T-helper 2 cell treated with Interferon-gamma antibody and Interleukin-4, amounts not matched to agents 100 ng/mL and 5 ng/mL, for 36 hours (primary cell): ENCODE measurements at regions not wholly inside any gene's neighbourhood (a gene's known extent, or its start where the extent isn't known, plus 50 kb on each side); places are given as distances from the start of the nearest gene placed in this dataset.

ENCODE experiments used
- intact Hi-C: fragments of 100-400 bp; cut with micrococcal nuclease; formaldehyde crosslinking; loops from one replicate; pipeline ENCODE4 v1.15.1; 2023

DNA sequence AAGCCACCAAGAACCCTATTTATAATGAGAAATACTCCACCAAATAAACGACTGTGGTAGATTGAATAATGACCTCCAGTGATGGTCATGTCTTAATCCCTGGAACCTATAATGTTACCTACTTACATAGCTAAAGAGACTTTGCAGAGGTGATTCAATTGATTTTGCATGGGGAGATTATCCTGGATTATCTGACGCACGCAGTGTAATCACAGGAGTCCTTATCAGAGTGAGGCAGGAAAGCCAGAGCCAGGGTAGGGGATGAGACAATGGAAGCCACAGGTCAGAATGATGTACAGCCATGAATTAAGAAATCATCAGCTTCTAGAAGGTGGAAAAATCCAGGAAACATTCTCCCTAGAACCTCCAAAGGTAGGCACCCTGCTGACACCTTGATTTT, 286.4 kb upstream of the SP4 start:
- intact Hi-C loops, result no loop called here

DNA sequence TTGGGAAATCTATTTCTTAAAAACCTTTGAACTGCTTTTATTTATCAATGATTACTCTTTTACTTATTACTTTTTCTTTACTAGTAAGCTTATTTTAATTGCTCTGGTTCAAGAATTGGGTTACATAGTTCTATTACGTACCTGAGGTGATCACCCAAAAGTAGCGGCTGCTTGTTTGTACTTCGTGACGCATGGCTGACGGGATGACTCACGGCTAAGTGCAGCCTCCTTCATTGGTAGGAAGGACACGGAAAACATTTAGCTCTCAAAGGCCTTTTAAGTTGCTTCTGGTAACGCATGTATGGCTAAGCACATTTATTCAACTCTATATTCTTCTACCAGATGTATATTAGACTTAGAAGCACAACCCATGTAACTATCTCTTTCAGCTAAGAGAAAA, 285.8 kb upstream of the SP4 start:
- intact Hi-C loops, result no loop called here

DNA sequence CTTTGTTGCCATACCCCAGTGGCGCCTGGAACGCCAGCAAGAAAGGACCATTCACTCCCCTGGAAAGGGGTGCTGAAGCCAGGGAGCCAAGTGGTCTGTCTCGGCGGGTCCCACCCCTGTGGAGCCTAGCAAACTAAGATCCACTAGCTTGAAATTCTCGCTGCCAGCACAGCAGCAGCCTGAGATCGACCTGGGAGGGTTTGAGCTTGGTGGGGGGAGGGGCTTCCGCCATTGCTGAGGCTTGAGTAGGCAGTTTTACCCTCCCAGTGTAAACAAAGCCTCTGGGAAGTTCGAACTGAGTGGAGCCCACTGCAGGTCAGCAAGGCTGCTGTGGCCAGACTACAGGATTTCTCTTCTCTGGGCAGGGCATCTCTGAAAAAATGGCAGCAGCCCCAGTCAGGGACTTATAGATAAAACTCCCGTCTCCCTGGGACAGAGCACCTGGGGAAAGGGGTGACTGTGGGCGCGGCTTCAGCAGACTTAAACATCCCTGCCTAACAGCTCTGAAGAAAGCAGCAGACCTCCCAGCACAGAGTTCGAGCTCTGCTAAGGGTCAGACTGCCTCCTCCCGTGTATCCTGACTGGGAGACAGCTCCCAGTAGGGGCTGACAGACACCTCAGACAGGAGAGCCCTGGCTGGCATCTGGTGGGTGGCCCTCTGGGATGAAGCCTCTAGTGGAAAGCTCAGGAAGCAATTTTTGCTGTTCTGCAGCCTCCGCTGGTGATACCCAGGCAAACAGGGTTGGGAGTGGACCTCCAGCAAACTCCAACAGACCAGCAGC, 281.1 kb upstream of the SP4 start:
- intact Hi-C loops, result no loop called here

DNA sequence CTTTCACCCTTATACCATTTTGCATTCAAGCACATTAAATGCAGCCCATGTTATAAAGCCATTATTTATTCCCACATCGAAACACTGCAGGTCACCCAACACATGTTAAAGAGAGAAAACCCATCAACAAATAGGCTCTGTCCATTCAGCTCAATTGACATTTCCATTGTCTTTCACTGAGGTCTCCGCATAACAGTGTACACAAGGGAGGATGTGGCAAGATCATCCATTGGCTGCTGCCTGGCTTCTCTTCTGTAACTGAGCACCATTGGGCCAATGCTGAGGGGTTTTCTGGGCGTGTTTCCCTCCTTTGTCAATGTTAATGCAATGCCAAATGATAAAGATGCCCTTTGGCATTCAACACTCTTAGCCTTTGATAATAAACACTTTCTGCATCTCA, 278.1 kb upstream of the SP4 start:
- intact Hi-C loops, result no loop called here

DNA sequence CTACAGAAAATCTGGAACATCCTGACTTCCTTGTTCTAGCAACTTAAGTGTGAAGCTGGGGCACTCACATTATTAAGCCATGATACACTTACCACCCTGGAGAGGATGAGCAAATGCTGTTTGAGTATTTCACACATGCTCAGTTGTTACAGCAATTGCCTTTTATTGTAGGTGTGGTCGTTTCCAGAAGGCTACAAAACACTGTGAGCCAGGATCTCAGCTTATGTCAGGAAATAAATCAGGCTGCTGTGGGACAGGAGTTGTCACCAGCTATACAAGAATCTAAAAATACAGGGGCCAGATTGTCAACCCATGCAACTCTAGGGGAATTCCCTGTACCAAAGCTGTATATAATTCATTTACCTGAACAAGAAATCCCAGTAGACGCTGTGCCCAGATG, 273.3 kb upstream of the SP4 start:
- intact Hi-C loops, result no loop called here

DNA sequence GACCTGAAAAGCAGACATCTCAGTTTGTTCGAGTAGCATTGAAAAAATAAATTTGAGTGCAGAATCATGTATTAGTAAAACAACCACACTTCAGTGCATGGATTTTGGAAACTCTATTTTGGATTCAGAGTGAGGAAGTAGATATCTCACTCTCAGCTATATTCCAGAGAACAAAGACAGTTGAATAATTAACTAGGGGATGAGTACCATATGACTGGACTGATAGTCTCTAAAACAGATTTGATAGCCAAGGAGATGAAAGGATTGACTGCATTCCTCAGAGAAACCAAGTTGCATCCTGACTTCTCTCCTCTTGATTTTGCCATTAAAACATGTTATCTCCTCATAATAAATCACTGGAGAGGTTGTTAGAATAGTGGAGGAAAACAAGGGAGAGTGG, 268.4 kb upstream of the SP4 start:
- intact Hi-C loops, result no loop called here

DNA sequence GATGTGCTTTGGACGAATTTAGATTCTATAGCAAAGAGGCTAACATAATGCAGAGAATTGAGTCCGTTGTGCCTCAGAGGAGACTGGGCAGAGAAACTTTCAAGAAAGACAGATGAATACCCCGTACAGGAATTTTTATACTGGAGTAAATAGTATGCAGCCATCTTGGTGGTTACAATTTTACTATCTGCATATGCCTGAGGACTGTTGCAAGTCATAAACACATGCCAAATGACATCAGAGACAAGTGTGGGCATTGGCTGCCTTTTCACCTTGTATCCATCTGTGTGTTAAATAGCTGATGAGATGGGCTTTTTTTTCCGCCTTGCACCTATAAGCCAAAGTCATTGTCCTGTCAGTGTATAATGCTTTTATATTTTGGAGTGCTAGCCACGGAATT, 267.5 kb upstream of the SP4 start:
- intact Hi-C loops, result no loop called here

DNA sequence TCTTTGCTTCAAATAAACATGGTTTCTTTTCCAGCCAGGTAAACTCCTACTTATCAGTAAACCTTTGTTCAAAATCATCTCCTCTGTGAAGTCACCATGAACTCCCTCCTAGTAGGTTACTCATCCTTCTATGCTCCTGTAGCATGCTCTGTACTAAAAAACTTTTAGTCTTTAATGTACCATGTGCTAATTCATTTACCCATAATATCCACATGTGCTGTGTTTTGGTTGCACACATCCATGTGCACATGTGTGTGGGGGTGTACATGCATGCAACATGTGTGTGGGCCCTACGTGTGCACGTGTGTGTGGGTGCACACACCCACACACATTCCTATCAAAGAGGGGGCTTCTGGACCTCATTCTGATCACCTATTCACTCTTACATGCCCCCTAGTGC, 259.9 kb upstream of the SP4 start:
- intact Hi-C loops, result no loop called here

DNA sequence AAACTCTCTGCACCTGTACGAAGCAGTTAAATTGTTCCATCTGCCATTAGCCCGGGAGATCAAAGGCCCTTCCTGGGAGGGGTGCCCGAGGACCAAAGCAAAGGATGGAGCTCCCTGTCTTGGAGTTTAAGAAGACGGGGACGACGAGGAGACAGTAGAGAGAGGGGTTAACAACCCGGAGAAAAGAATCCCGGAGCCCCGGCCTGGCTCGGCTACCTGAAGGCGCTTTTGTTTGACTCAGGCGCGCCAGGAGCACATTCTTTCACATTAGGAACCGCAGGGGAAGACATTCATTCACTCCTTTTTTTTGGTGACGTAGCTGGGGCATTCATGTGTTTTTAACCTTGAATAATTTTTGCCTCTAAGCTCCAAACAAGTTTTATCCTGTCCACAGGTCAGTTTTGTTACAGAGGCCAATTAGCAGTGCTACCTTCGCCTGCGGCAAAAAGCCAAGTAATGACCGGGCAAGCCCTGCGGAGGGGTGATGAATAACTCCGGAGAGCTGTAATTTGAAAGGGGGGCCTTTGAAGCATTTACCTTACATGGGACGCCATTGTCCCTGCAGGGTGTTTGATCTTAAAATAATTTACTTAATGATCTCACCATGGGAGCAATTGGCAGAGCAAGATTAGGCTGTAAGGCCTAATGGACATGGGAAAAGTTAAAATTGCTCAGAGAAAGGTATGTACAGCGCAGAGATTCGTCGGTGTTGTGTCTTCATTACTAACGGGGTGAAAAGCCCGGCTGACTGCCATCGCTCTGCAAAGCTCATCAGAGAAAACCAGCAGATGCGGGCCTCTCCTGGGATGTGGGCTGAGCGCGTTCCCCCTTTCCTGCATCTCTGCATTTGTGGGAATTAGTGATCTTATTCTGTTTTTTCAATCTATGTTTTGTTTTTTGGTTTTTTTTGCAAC, 258.0 kb upstream of the SP4 start:
- intact Hi-C loops, result no loop called here

DNA sequence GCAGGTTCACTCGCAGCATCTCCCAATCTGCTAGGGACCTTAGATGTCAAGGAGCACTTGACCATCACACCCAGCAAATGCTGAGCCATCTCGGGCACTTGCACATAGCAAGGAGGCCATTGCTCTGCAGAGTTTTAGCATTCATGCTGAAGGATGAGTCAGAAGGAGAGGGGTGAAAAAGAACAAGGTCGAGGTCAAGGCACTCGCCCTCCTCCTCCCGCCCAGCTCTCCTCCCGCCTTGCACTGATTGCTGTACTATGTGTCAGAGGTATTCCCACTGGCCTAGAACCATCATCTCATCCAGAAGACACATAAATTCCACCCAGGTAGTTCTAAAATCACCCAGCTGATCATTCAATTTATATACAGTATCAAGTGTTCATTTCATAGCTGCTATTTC, 255.1 kb upstream of the SP4 start:
- intact Hi-C loops, result no loop called here

DNA sequence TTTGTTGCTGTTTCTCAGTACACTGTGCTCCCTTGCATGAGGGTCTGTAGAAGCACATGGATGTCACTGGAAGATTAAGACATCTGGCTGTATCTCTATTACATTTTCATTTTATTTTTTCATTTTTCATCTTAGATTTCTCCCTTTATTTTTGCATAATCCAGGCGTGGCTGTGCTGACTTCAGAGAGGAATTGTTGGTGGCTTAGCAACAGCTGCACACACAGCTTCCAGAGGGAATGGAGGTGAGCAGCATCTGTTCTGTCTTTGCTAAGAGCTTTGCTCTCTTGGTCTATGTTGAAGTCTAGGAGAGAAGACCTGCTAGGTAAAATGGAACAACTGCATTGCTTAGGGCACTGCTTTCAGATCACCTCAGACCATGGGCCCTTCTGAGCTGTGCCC, 254.4 kb upstream of the SP4 start:
- intact Hi-C loops, result no loop called here

DNA sequence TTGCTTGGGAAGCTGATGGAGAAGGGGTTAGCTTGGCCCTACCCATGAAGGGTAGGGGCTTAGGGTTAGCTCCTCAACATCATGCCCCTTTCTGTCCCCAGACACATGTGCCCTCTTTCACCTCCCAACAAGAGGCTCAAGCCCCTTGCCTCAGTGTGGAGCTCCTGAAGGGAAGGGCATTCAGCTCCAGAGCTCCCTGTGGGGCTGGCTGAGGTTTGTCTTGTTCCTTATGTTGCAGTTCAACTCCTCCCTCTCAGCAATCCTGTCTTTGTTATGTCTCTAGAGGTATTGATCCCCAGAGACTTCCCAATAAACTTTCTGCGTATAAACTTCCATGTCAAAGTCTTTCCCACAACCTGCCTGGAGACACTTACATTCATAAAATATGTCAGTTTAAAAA, 252.2 kb upstream of the SP4 start:
- intact Hi-C loops, result no loop called here

DNA sequence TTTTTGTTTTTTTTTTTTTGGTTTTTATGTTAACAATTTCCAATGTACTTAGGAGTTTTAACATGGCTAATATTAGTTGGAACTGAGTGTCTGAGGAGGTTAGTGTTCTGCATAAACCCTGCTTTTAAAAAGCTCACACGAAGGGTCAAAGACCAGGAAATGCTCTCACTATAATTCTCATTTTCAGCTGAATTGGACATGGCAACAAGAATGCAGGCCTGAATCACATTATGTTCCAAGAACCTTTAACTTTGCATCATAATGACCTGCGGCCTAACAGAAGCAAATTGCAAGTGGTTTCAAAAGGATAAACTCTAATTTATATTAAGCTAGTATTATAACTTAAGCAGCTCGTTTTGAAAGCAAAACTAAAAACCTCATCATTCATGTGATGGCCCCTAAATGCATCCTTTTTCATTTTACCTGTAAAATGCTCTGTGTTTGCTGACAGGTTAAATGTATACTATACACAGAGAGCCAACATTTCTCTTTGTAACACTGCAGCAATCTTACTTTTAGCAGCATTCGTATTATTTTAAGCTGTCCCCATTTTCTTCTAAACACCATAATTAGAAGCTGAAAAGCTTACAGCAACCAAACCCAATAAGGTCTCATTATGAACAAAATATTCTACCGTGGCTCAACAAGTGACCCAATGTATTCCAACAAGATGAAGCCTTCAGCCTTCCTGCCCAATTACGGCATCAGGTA, 242.8 kb upstream of the SP4 start:
- intact Hi-C loops, result no loop called here

DNA sequence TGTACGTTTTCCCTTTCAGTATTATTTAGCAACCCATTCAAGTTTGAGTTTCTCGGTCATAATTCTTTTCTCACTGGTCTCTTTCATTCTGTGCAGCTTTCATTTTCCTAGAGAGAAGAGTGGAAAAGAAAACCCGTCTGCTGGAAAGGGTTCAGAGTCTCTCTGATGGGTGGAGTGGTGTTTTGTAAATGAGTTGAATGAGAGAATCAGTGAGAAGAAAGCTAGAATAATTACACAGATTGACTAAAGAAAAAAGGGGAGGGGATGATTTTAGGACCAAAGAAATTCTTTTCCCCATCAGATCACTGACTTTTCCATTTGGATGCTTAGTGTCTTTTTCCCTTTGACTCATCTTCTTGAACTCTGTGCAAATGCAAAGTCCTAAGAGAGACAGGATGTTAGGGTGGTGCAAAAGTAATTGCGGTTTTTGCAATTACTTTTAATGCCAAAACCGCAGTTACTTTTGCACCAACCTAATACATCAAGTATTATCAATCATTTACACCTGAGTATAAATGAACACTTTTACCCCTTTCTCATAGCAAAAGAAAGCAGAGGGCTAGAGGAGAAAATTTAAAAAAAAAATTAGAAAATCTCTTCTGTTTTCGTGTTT, 242.1 kb upstream of the SP4 start:
- intact Hi-C loops, result no loop called here

DNA sequence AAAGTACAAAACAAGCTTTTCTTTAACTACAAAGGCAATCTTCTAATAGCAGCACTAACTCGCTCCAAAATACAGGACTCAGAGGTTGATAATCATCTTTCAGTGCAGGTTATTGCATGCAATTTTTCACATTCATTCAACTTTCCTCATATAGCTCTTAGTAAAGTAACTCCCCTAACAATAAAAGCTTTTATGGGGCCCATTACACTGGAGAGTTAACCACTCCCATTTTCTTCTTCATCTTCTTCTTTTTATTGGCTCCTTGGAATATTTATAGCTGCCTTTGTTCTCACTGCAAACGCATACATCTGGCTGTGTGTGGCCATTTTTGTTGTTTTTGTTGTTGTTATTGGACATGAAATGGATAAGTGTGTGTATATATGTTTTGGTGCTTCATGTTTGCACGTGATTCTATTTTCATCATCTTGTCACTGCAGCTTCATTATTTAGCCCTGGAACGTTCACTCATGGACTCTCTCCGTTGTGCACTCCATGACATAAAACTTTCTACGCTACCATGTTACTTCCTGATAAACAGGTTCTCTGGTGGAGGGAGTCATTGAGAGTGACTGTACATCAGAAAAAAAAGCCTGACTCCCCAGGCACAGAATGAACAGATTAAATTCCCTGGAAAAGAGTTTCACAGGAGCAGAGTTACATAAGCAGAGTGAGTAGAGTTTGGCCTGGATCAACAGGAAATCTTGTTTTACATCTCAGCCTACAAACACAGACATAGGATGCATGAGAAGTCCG, 236.4 kb upstream of the SP4 start:
- intact Hi-C loops, result no loop called here

DNA sequence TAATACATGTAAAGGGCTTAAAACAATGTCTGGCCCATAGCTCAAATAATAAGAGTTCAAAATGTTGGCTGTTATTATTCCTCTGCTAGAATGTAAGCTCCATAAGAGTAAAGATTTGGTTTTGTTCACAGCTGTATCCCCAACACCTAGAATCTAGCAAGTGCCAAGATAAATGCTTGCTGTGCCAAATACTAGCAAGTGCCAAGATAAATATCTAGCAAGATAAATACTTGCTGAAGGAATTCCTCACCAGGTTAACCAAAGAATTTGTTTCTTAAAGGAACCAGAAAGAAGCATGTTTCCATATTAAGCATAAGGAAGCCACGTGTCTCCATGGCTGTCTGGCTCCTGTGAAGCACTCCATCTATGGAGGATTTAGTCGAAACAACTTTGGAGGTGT, 235.2 kb upstream of the SP4 start:
- intact Hi-C loops, result no loop called here

DNA sequence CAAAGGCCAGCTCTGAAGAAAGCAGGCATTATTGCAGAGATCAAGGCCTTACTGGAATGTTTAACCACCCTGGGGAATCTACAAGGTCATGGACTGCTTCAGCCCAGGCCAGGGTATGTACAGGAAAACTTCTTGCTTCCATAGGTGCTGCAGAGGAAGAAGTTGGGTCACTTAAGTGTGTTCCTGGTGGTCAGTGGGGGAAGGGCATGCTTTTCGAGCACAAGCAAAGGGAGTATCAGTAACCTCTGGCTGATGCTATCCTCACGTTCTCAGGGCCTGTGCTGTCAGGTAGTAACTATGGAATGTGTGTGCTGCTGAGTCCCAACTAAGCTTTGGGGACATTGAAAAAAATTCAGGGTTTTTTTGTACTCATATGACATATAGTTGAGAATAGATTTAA, 234.0 kb upstream of the SP4 start:
- intact Hi-C loops, result no loop called here

DNA sequence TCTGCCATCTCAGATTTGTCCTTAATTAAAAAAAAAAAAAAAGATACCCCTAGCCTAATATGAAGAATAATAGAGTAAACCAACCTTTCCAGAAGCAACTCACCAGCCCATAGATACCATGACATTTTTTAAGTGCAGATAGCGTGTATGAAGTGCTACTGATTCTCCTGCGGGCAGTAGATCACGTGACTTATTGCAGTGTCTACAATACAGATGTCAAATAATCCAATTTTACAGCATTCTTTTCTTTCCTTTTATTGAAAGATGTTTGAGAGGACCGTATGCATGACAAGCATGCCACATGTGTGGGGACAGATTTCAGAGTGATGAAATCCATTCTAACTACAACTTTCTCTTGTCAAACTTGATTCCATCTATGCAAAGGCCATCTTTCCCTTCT, 232.9 kb upstream of the SP4 start:
- intact Hi-C loops, result no loop called here

DNA sequence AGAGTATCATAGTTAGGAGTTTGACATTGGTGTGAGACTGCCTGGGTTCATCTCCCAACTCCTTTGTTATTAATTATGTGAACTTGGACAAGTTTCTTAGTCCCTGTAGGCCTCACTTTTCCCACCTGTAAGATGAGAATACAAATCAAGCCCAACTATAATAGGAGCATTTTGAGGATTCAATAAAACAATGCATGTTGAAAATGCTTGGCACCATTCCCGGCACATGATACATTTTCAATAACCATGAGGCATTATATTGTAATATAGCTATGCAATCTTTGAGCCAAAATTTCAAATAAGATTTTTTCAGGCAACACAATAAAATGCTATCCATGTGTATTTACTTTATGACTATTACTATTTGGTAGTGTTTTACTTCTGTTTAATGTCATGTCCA, 229.0 kb upstream of the SP4 start:
- intact Hi-C loops, result no loop called here

DNA sequence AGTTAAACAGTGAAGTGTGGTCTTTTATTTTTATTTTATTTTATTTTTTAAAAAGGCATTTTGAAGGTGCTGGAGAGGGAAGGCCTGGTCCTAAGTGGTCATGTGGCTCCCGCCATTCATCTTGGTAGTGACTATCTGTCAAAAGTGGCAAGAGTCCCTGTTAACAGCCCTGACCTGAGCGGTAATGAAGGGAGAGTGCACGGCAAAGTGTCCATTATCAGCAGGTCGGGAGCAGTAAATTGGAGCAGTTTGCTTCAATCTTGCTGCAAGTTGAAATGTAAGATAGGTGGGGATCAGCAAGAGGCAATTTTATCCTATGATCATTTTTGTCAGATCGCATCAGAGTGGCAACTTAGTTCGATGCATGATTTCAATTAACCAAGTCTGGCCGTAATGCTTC, 227.4 kb upstream of the SP4 start:
- intact Hi-C loops, result no loop called here

DNA sequence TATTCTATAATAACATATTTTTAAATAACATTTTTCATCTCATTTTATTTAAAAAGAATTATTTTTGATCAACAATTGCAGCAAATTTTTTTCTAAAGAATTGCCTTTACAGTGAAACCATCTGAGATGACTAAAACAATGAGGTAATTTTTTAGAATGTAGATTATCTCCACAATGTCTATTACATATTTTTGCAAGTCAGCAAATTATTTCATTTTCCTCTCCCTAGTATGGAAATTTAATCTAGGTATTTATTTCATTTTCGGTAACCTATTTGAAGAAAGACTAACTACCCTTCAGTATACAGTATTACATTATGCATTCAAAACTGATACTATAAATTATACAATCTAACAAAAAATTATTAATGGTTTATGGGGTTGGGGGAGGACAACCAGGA, 213.2 kb upstream of the SP4 start:
- intact Hi-C loops, result no loop called here
